ENCODE measurements at regions not wholly inside any gene's neighbourhood (a gene's known extent, or its start where the extent isn't known, plus 50 kb on each side); places are given as distances from the start of the nearest gene placed in this dataset.
A peak's percentile ranks its signal among the peaks of the same experiment; 100 is the strongest.

DNA sequence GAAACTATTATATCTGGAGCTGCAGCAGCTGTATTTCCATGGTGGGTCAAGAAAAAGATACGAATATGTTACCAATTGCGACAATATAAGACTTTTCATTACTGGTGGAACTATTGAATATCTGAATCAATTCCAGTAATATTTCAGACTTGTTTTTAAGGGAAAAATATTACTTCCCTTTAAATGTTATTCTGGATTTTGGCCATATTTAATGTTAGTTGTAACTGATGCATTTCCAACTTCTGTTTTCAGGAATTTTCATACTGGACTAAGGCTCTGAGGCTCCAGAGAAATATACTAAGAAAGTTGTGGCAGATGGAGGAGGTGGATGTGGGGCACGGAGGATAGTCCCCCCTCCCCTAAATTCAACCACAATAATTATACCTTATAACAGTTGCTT lies 555.2 kb upstream of the SETBP1 start:
- no peaks in the 10 kb centered on the region for H3K27me3 ChIP-seq (ENCODE audit: control insufficient read depth, insufficient read depth, low read length)
- DNase-seq (ENCODE audit: low read depth): no peak
- H3K36me3 ChIP-seq (ENCODE audit: control insufficient read depth, insufficient read depth, low read length): no peaks in the 10 kb centered on the region
- TF ChIP-seq, protein P1, sequence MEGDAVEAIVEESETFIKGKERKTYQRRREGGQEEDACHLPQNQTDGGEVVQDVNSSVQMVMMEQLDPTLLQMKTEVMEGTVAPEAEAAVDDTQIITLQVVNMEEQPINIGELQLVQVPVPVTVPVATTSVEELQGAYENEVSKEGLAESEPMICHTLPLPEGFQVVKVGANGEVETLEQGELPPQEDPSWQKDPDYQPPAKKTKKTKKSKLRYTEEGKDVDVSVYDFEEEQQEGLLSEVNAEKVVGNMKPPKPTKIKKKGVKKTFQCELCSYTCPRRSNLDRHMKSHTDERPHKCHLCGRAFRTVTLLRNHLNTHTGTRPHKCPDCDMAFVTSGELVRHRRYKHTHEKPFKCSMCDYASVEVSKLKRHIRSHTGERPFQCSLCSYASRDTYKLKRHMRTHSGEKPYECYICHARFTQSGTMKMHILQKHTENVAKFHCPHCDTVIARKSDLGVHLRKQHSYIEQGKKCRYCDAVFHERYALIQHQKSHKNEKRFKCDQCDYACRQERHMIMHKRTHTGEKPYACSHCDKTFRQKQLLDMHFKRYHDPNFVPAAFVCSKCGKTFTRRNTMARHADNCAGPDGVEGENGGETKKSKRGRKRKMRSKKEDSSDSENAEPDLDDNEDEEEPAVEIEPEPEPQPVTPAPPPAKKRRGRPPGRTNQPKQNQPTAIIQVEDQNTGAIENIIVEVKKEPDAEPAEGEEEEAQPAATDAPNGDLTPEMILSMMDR (IDR thresholded peaks at IDR 0.05; ENCODE audit: insufficient read depth, low read length, poor library complexity, severe bottlenecking): no peak
- no peak overlapping the region for H3K4me3 ChIP-seq (ENCODE audit: low read depth, low read length)

DNA sequence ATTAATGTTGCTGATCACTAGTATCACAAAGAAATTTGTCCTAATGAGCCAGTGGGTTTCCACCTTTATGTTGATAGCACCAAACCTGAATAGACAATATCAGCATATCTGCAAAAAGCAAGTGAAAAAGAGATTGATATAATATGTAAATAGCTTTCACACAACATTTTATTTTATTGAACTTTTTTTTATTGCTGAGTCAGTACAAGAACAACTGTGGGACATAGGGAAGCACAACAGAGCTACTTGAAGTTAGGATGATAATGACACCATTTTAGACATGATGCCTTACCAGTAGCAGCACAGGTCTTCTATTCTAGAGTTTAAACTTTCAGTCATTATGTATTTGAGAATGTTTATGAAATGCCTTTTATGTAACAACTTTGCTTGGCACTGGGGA lies 554.1 kb upstream of the SETBP1 start:
- no peaks in the 10 kb centered on the region for H3K27me3 ChIP-seq (ENCODE audit: control insufficient read depth, insufficient read depth, low read length)
- TF ChIP-seq, protein P1 (IDR thresholded peaks at IDR 0.05; ENCODE audit: insufficient read depth, low read length, poor library complexity, severe bottlenecking): no peak
- no peak overlapping the region for H3K4me3 ChIP-seq (ENCODE audit: low read depth, low read length)
- no peak for DNase-seq (ENCODE audit: low read depth)
- no peaks in the 10 kb centered on the region for H3K36me3 ChIP-seq (ENCODE audit: control insufficient read depth, insufficient read depth, low read length)

DNA sequence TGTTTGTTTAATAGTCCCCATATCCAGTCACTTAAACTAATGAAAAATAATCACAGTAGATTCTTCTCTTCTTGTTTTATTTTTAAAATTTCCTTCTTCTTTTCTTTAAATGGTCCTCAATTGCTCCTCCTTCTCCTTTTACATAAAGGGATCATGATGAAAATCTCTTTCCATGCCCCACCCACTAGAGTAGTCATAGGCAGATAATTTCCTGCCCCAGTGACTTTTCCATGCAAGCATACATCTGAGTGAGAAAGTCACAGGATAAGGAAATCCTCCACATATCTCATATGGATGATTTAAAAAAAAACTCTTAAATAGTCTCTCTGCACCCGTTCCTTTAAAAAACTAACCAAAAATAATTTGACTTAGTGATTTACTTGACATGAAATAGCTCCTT lies 552.3 kb upstream of the SETBP1 start:
- Histone ChIP-seq H3K4me3 (ENCODE audit: low read depth, low read length) (no peak overlapping the region), H3K27me3 (ENCODE audit: control insufficient read depth, insufficient read depth, low read length) (no peaks in the 10 kb centered on the region), H3K36me3 (ENCODE audit: control insufficient read depth, insufficient read depth, low read length) (no peaks in the 10 kb centered on the region)
- TF ChIP-seq, protein P1 (IDR thresholded peaks at IDR 0.05; ENCODE audit: insufficient read depth, low read length, poor library complexity, severe bottlenecking): no peak
- DNase-seq (ENCODE audit: low read depth): no peak

DNA sequence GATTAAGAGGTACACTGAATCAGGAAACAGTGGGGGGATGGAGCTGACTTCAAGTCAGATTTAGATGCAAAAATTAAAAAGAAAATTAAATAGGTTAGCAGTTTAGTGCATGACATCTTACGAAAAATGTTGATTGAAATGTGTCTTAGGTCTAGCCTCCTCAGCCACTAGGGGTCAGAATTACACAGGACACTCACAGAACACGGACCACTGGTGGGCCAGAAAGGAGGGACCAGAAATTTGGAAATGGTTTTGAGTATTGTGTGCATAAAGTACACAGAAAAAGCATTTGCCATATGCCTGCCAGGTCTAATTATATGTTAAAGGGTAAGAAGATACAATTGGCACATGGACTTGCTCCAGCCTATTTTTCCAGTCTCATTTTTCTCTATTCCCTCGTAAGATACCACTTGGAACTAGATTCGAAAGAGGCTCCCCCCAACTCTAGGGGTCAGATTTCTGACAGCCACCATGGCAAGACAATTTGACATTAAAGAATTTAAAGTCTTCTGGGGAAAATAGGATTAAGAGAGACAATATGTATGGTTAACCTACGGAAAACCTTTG lies 550.2 kb upstream of the SETBP1 start:
- Histone ChIP-seq H3K27me3 (ENCODE audit: control insufficient read depth, insufficient read depth, low read length) (no peaks in the 10 kb centered on the region), H3K4me3 (ENCODE audit: low read depth, low read length) (no peak overlapping the region), H3K36me3 (ENCODE audit: control insufficient read depth, insufficient read depth, low read length) (no peaks in the 10 kb centered on the region)
- peak; percentile 7 for DNase-seq (ENCODE audit: low read depth)
- TF ChIP-seq, protein P1 (IDR thresholded peaks at IDR 0.05; ENCODE audit: insufficient read depth, low read length, poor library complexity, severe bottlenecking): peak; percentile 83

DNA sequence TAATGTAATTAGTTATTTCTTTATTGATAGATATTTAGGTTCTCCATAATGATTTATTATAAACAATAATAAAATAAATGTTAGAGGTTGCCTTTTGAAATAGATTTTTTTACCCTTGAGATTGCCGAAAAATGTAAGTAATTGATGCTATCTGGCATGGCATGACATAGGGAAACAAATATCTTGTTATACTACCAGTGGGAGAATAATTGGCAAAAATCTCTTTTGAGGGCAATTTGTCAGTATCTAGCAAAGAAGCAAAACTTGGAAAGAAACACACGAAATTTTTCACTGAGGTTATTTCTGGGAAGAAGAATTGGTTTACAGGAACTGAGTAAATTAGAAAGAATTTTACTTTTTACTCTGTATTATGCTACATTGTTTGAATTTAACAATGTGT lies 547.2 kb upstream of the SETBP1 start:
- H3K4me3 ChIP-seq (ENCODE audit: low read depth, low read length): no peak overlapping the region
- TF ChIP-seq, protein P1 (IDR thresholded peaks at IDR 0.05; ENCODE audit: insufficient read depth, low read length, poor library complexity, severe bottlenecking): no peak
- no peaks in the 10 kb centered on the region for H3K27me3 ChIP-seq (ENCODE audit: control insufficient read depth, insufficient read depth, low read length)
- no peak for DNase-seq (ENCODE audit: low read depth)
- H3K36me3 ChIP-seq (ENCODE audit: control insufficient read depth, insufficient read depth, low read length): no peaks in the 10 kb centered on the region

DNA sequence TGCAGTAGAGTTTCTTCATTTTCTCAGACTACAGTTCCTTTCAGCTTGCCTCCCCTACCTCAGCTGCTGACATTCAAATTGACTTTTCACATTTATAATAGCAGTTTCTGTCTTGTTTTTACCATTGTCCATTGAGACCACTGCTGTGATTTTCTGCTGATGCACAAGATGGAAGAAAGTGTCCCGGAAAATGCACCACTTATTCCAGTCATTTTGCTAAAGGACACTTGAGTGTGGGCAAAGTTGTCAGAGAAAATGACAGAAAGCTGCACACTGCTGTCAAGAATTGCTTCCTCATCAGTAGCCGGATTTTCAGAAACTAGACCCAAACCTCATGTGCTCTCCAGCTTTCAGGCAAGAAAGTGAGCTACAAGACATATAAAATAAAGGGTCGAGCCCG lies 546.2 kb upstream of the SETBP1 start:
- no peaks in the 10 kb centered on the region for H3K36me3 ChIP-seq (ENCODE audit: control insufficient read depth, insufficient read depth, low read length)
- TF ChIP-seq, protein P1 (IDR thresholded peaks at IDR 0.05; ENCODE audit: insufficient read depth, low read length, poor library complexity, severe bottlenecking): no peak
- no peak for DNase-seq (ENCODE audit: low read depth)
- H3K27me3 ChIP-seq (ENCODE audit: control insufficient read depth, insufficient read depth, low read length): no peaks in the 10 kb centered on the region
- no peak overlapping the region for H3K4me3 ChIP-seq (ENCODE audit: low read depth, low read length)

Measured in kidney epithelial cell (primary cell).